COLO829 (cell line): ENCODE measurements at regions not wholly inside any gene's neighbourhood (a gene's known extent, or its start where the extent isn't known, plus 50 kb on each side); places are given as distances from the start of the nearest gene placed in this dataset.

Experiments
- DNase-seq: peaks from one replicate; pipeline ENCODE4 v3.0.0; 2012; ENCODE audit warnings: low spot score

- no peak for DNase-seq
Measured at GRCh38 chr10:70966646-70967553, 78.5 kb upstream of the PCBD1 start.

- DNase-seq, result no peak
Measured at GRCh38 chr10:70967591-70968587, 79.5 kb upstream of the PCBD1 start.

GRCh38 chr10:70969188-70969587 lies 80.8 kb upstream of the PCBD1 start:
- DNase-seq, result no peak

GRCh38 chr10:70970830-70971229 lies 82.5 kb upstream of the PCBD1 start:
- DNase-seq, result no peak

- DNase-seq, result no peak
Measured at GRCh38 chr10:70973275-70973674, 84.9 kb upstream of the PCBD1 start.

GRCh38 chr10:70974351-70974901 lies 86.1 kb upstream of the PCBD1 start:
- no peak for DNase-seq

GRCh38 chr10:70974920-70975319 lies 86.6 kb upstream of the PCBD1 start:
- no peak for DNase-seq

- DNase-seq, result no peak
Measured at GRCh38 chr10:70976063-70976695, 87.8 kb upstream of the PCBD1 start.

GRCh38 chr10:70977625-70978024 lies 89.3 kb upstream of the PCBD1 start:
- no peak for DNase-seq

- DNase-seq, result no peak
Measured at GRCh38 chr10:70978181-70978580, 89.8 kb upstream of the PCBD1 start.

- no peak for DNase-seq
Measured at GRCh38 chr10:70978816-70979480, 90.6 kb upstream of the PCBD1 start.

- no peak for DNase-seq
Measured at GRCh38 chr10:70980687-70981086, 92.3 kb upstream of the PCBD1 start.

- no peak for DNase-seq
Measured at GRCh38 chr10:70981171-70981836, 92.9 kb upstream of the PCBD1 start.

GRCh38 chr10:70981936-70982335 lies 93.6 kb upstream of the PCBD1 start:
- no peak for DNase-seq

GRCh38 chr10:70982443-70982842 lies 94.1 kb upstream of the PCBD1 start:
- DNase-seq, result no peak

- DNase-seq, result peak; percentile 9
Measured at GRCh38 chr10:70984986-70985722, 96.8 kb upstream of the PCBD1 start.

GRCh38 chr10:70985824-70986622 lies 97.7 kb upstream of the PCBD1 start:
- no peak for DNase-seq

- no peak for DNase-seq
Measured at GRCh38 chr10:70986623-70986950, 98.2 kb upstream of the PCBD1 start.

GRCh38 chr10:70987396-70988130 lies 99.2 kb upstream of the PCBD1 start:
- no peak for DNase-seq
